CD4-positive, alpha-beta T cell (primary cell): ENCODE measurements at regions not wholly inside any gene's neighbourhood (a gene's known extent, or its start where the extent isn't known, plus 50 kb on each side); places are given as distances from the start of the nearest gene placed in this dataset.

Experiments
- ATAC-seq: fragments of 200-7000 bp; cut with Tn5 transposase; one replicate; pipeline ENCODE4 v1.10.0; 2022; ENCODE audit warnings: mild to moderate bottlenecking; ENCODE audit not compliant: poor library complexity
- CTCF ChIA-PET: fragments of 350-600 bp; sonication (Branson Sonifier 250); formaldehyde crosslinking; loops from one replicate; lab custom pipeline; 2021; ENCODE audit warnings: antibody characterized with exemption, inconsistent platforms; lab: Charles Lee
- POLR2A ChIA-PET: fragments of 350-600 bp; sonication (Branson Sonifier 250); formaldehyde crosslinking; loops from one replicate; lab custom pipeline; 2021; ENCODE audit warnings: antibody characterized with exemption, inconsistent platforms; lab: Charles Lee
- DNase-seq, 14 experiments: peaks; one replicate each; pipeline ENCODE4 v3.0.0-alpha.2; 2013 to 2020; ENCODE audit warnings: mixed read lengths in 2 of 14
- H3K27ac ChIP-seq, 2 donors: one replicate each; pipeline versions ENCODE4 v1.5.1 to v1.7.0; 2013; ENCODE audit warnings: low read length in 2 of 2, low read depth in 1 of 2, mild to moderate bottlenecking in 1 of 2
- H3K27me3 ChIP-seq, 2 experiments: 1 replicate in 1 of 2; 2 replicates in 1 of 2; pipeline versions ENCODE4 v1.6.1 to v1.7.0; 2013; ENCODE audit warnings: low read length in 2 of 2, control low read depth in 1 of 2, mild to moderate bottlenecking in 1 of 2, moderate library complexity in 1 of 2; ENCODE audit not compliant: insufficient read depth in 2 of 2, control insufficient read depth in 1 of 2
- H3K36me3 ChIP-seq: one replicate; pipeline ENCODE4 v1.6.1; 2013; ENCODE audit warnings: low read length, control low read depth; ENCODE audit not compliant: insufficient read depth
- H3K4me1 ChIP-seq: one replicate; pipeline ENCODE4 v1.6.1; 2013; ENCODE audit warnings: low read length, control low read depth; ENCODE audit not compliant: insufficient read depth
- H3K4me3 ChIP-seq: one replicate; pipeline ENCODE4 v1.5.1; 2013; ENCODE audit warnings: mild to moderate bottlenecking, low read length, moderate library complexity
- H3K9me3 ChIP-seq, 2 experiments: 1 replicate in 1 of 2; 2 replicates in 1 of 2; pipeline versions ENCODE4 v1.6.1 to v1.7.0; 2013; ENCODE audit warnings: low read length in 2 of 2, mild to moderate bottlenecking in 2 of 2, control low read depth in 1 of 2, moderate library complexity in 1 of 2; ENCODE audit not compliant: control insufficient read depth in 1 of 2, insufficient read depth in 1 of 2
- H3K27ac Mint-ChIP-seq: one replicate; pipeline ENCODE4 v1.8.0; 2020; ENCODE audit warnings: mixed read lengths
- H3K27me3 Mint-ChIP-seq: one replicate; pipeline ENCODE4 v1.8.0; 2021; ENCODE audit warnings: mixed read lengths
- H3K36me3 Mint-ChIP-seq: one replicate; pipeline ENCODE4 v1.8.0; 2021; ENCODE audit warnings: low read depth, mixed read lengths
- H3K4me1 Mint-ChIP-seq: one replicate; pipeline ENCODE4 v1.8.0; 2021; ENCODE audit warnings: low read depth, mixed read lengths
- H3K4me3 Mint-ChIP-seq: one replicate; pipeline ENCODE4 v1.8.0; 2020; ENCODE audit warnings: mild to moderate bottlenecking, mixed read lengths
- H3K9me3 Mint-ChIP-seq: one replicate; pipeline ENCODE4 v1.8.0; 2020; ENCODE audit warnings: mixed read lengths
- intact Hi-C, 2 experiments: fragments of 100-400 bp; cut with DNase I in 1 of 2; cut with micrococcal nuclease in 1 of 2; formaldehyde crosslinking; loops; one replicate each; pipeline versions ENCODE4 v1.15.1 to v1.9.0; 2023 to 2025; cut with DNase I, micrococcal nuclease
- TF ChIP-seq, protein P1 (sequence below): fragments of 200-600 bp; IDR thresholded peaks from one replicate; pipeline ENCODE4 v1.8.0; 2022; ENCODE audit warnings: antibody characterized with exemption, mild to moderate bottlenecking

DNA sequence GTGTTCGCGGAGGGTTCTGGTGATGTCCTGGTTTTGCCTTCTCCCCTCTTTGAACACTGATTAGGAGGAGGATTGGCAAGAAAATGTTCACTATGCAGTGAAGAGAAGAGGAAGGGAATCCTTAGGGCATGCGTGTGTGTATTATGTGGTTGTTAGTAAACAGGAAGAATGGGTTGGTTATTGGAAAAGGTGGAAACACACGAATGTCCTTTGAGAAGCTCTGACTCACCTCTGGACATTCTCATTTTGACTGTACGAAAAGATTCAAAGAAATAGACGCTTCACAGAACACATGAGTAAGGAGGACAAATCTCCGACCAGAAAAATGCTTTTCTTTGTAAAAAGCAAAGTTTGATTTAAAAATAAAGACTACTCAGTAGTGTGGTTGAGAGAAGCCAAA lies 188.8 kb upstream of the PRICKLE2 start:
- H3K4me1 ChIP-seq = no peaks in the 10 kb centered on the region
- no peak overlapping the region for H3K27ac Mint-ChIP-seq
- TF ChIP-seq, protein P1, sequence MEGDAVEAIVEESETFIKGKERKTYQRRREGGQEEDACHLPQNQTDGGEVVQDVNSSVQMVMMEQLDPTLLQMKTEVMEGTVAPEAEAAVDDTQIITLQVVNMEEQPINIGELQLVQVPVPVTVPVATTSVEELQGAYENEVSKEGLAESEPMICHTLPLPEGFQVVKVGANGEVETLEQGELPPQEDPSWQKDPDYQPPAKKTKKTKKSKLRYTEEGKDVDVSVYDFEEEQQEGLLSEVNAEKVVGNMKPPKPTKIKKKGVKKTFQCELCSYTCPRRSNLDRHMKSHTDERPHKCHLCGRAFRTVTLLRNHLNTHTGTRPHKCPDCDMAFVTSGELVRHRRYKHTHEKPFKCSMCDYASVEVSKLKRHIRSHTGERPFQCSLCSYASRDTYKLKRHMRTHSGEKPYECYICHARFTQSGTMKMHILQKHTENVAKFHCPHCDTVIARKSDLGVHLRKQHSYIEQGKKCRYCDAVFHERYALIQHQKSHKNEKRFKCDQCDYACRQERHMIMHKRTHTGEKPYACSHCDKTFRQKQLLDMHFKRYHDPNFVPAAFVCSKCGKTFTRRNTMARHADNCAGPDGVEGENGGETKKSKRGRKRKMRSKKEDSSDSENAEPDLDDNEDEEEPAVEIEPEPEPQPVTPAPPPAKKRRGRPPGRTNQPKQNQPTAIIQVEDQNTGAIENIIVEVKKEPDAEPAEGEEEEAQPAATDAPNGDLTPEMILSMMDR = no peak
- H3K27ac ChIP-seq = no peak overlapping the region
- CTCF ChIA-PET = no interaction called here
- no peaks in the 10 kb centered on the region for H3K36me3 ChIP-seq
- DNase-seq (no peak), ATAC-seq (no peak)
- no peaks in the 10 kb centered on the region for H3K4me1 Mint-ChIP-seq
- H3K4me3 ChIP-seq = no peak overlapping the region
- POLR2A ChIA-PET = no interaction called here
- intact Hi-C loops = no loop called here
- no peaks in the 10 kb centered on the region for H3K9me3 Mint-ChIP-seq
- no peaks in the 10 kb centered on the region for H3K9me3 ChIP-seq
- no peak overlapping the region for H3K4me3 Mint-ChIP-seq
- no peaks in the 10 kb centered on the region for H3K27me3 ChIP-seq
- peaks cover 23% of the 10 kb centered on the region for H3K27me3 Mint-ChIP-seq
- H3K36me3 Mint-ChIP-seq = no peaks in the 10 kb centered on the region

DNA sequence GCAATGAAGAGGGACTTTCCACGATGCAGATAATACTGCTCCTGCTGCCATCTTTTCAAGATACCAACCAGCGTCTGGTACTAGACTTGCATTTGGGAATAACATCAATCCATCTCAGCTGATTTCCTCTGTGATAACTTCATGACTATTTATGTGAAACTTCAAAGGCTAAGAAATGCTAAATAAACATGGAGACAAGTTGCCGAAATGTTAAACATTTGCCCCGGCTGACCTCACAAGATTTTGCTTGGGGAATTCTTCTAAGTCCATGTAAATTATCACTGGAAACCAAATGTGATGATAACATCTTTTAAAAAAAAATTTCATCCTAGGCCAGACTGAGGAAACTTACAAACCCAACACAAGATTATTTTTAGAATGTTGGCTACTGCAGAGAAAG lies 185.8 kb upstream of the PRICKLE2 start:
- ATAC-seq (no peak), DNase-seq (no peak)
- H3K36me3 ChIP-seq = no peaks in the 10 kb centered on the region
- H3K4me3 Mint-ChIP-seq = no peak overlapping the region
- TF ChIP-seq, protein P1 = no peak
- H3K4me1 ChIP-seq = no peaks in the 10 kb centered on the region
- ChIA-PET POLR2A (no interaction called here), CTCF (no interaction called here)
- no peaks in the 10 kb centered on the region for H3K4me1 Mint-ChIP-seq
- intact Hi-C loops = no loop called here
- H3K36me3 Mint-ChIP-seq = no peaks in the 10 kb centered on the region
- H3K27me3 ChIP-seq = no peaks in the 10 kb centered on the region
- H3K27me3 Mint-ChIP-seq = peaks cover 23% of the 10 kb centered on the region
- H3K27ac Mint-ChIP-seq = no peak overlapping the region
- H3K9me3 Mint-ChIP-seq = no peaks in the 10 kb centered on the region
- no peaks in the 10 kb centered on the region for H3K9me3 ChIP-seq
- H3K27ac ChIP-seq = no peak overlapping the region
- H3K4me3 ChIP-seq = no peak overlapping the region

DNA sequence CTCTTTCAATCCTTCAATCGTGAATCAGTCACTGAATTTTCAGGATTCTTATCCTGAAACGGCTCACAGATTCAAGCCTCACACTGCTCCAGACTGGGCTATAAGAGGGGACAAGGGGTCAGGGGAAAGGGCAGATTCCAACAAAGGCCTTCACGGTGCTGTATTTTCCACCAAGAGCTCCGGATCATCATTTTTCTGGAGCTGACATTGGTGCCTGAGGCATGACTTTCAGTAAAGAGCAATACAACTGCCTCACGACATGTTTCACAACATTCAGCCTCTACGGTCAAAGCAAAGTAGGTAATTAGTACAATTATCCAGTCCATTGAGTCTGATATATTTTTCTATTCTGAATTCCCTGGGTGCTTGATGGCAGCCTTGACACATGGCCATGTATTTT lies 185.0 kb upstream of the PRICKLE2 start:
- H3K9me3 ChIP-seq = no peaks in the 10 kb centered on the region
- TF ChIP-seq, protein P1 = no peak
- no peak overlapping the region for H3K4me3 Mint-ChIP-seq
- no peaks in the 10 kb centered on the region for H3K4me1 ChIP-seq
- no peak overlapping the region for H3K27ac Mint-ChIP-seq
- no peak for DNase-seq
- CTCF ChIA-PET = no interaction called here
- POLR2A ChIA-PET = no interaction called here
- H3K27me3 ChIP-seq = no peaks in the 10 kb centered on the region
- H3K4me3 ChIP-seq = no peak overlapping the region
- intact Hi-C loops = no loop called here
- no peaks in the 10 kb centered on the region for H3K9me3 Mint-ChIP-seq
- ATAC-seq = no peak
- H3K27me3 Mint-ChIP-seq = peaks cover 18% of the 10 kb centered on the region
- no peak overlapping the region for H3K27ac ChIP-seq
- H3K36me3 Mint-ChIP-seq = no peaks in the 10 kb centered on the region
- no peaks in the 10 kb centered on the region for H3K36me3 ChIP-seq
- no peaks in the 10 kb centered on the region for H3K4me1 Mint-ChIP-seq
